HFF-Myc (cell line): ENCODE measurements at regions not wholly inside any gene's neighbourhood (a gene's known extent, or its start where the extent isn't known, plus 50 kb on each side); places are given as distances from the start of the nearest gene placed in this dataset.
A peak's percentile ranks its signal among the peaks of the same experiment; 100 is the strongest.

Experiments
- DNase-seq: peaks from one replicate; pipeline ENCODE4 v3.0.0-alpha.2; 2011; ENCODE audit warnings: low read depth; ENCODE audit errors: extremely low read depth
- H3K4me3 ChIP-seq: replicated peaks from 2 replicates; pipeline ENCODE4 v1.5.1; 2011; ENCODE audit warnings: low read depth, mild to moderate bottlenecking, control low read depth, low read length
- TF ChIP-seq, protein P1 (sequence below): IDR thresholded peaks from 2 replicates; pipeline ENCODE4 v1.5.1; 2012; ENCODE audit warnings: mild to moderate bottlenecking, low read depth, low read length, control low read depth; ENCODE audit errors: missing control alignments

DNA sequence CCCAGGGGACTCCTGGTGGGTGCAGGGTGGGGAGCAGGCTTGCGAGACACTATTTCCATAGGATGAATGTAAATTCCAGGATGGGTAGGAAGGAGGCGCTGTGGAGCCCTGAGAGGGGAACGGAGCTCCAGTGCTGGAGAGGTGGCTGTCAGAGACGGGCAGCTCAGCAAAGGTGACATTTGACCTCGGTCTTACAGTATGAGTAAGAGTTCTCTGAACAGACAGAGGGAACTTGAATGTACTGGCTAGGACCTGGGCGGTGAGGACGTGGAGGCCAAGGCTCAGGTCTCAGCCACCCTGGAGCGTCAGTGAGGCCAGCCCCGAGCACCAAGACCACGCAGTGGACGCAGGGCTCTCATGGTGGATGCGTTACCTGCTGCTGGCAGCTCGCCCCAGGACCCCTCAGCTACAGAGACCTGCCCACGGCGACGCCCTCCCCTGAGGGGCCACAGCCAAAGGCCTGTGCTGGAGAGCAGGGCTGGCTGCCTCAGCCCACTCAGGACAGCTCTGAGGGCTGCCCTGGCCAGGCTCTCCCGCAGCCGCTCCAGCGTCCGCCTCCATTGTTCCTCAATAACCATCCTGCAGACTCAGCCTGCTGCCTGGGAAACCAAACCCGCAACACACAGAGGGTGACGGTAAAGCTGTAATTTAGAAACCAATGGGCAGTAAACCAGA, 65.9 kb upstream of the TNRC6C start:
- no peak overlapping the region for H3K4me3 ChIP-seq
- DNase-seq, result no peak
- TF ChIP-seq, protein P1, sequence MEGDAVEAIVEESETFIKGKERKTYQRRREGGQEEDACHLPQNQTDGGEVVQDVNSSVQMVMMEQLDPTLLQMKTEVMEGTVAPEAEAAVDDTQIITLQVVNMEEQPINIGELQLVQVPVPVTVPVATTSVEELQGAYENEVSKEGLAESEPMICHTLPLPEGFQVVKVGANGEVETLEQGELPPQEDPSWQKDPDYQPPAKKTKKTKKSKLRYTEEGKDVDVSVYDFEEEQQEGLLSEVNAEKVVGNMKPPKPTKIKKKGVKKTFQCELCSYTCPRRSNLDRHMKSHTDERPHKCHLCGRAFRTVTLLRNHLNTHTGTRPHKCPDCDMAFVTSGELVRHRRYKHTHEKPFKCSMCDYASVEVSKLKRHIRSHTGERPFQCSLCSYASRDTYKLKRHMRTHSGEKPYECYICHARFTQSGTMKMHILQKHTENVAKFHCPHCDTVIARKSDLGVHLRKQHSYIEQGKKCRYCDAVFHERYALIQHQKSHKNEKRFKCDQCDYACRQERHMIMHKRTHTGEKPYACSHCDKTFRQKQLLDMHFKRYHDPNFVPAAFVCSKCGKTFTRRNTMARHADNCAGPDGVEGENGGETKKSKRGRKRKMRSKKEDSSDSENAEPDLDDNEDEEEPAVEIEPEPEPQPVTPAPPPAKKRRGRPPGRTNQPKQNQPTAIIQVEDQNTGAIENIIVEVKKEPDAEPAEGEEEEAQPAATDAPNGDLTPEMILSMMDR, result peak; percentile 42

DNA sequence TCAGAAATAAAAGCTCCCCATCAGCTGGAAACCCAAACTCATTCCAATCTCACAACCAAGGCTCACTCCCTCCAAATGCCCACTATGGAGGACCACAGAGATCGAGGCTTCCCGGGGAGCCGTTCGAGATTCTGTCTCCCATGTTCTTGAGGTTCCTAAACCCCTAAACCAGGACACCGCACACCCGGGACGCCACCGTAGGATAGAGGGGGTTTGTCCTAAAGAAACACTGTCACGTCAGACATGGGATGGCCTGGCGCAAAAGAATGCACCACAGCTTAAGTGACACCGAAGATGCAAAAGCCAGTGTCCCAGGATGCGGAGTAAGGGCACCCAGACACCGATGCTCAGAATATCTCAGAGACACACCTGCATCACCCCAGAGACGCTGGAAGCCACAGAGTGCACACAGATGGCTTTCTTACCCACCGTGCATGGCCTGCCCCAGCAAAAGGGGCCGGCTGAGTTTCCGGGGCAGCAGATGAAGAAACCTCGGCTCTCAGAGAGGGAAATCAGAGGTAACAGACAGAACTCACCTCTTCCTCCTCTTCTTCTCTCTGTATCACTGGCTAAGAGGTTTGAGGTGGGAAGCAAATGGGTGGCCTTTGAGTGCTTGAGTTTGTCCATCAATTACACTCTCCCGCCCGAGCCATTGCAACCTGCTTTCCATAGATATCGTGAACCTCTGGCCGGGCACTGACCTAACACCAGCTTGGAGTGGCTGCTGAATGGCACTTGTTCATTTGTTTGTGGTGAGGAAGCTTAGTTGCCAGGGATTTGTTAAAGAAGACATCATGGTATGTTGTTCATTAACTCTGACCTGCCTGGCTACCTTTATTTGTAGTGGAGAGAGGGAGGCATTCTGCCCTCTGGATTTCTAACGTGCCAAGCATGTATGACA, 65.1 kb upstream of the TNRC6C start:
- no peak overlapping the region for H3K4me3 ChIP-seq
- TF ChIP-seq, protein P1, result no peak
- DNase-seq, result no peak

DNA sequence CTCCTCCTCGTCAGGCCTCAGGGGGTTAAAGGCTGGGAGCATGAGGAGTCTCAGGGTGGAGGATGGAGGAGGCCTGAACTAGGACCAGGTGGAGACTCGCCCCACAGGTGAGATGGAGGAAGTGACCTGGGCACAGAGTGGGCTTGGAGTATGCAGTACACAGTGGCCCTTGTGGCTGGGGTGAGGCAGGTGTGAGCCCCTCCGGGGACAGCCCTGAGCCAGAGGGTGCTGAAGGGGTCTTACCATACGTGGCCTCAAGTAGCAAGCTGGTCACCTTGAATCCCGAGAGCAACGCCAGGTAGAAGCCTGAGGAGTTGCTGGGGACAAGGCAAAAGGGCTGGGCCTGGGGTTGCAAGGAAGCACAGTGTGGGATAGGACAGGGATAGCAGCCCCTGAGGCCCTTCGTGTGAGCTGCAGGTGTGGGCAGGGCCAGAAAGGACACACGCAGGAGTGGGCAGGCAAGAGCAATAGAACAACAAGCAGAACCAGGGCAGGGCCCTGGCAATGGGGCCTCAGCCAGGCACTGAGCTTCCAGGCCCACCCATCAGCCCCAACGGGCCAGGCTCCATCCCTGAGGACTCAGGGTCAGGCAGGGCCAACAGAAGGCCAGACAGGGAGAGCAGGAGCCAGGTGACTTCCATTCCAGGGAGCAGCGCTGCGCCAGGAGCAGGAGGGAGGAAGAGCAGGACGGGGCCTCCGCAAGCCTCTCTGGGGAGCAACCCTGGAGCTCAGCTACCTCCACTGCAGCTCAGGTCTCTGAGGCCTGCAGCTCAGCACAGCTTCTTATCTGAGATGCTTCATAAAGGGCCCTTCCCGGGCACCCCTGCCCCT, 64.2 kb upstream of the TNRC6C start:
- TF ChIP-seq, protein P1, result no peak

DNA sequence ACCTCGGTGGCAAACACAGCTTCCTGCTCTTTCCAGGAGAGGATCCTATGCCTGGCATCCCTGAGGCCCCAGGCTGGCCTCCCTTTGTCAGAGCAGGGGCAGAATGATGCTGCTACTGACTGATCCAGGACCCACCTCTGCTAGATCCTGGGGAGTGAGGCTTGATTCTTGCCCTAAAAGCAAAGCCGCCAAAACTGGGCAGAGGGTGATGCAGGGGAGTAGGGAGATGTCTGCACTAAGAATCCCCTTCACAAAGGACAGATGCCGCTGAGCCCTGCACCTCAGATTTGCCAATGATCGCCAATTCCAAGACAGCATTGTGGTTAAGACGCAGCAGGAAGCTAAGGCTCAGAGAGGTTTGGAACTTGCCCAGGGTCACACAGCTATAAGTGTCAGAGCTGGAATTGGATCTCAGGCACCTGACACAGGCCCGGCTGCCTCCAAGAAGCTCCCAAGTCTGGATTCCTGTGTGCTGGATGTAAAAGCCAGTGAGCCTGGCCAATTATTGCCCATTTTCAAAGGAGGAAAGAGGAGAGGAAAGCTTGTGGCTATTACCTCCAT, 60.7 kb upstream of the TNRC6C start:
- DNase-seq, result no peak
- no peak overlapping the region for H3K4me3 ChIP-seq
- TF ChIP-seq, protein P1, result no peak

More for the DNA sequence above, 64.2 kb upstream of the TNRC6C start:
- no peak overlapping the region for H3K4me3 ChIP-seq
- no peak for DNase-seq

DNA sequence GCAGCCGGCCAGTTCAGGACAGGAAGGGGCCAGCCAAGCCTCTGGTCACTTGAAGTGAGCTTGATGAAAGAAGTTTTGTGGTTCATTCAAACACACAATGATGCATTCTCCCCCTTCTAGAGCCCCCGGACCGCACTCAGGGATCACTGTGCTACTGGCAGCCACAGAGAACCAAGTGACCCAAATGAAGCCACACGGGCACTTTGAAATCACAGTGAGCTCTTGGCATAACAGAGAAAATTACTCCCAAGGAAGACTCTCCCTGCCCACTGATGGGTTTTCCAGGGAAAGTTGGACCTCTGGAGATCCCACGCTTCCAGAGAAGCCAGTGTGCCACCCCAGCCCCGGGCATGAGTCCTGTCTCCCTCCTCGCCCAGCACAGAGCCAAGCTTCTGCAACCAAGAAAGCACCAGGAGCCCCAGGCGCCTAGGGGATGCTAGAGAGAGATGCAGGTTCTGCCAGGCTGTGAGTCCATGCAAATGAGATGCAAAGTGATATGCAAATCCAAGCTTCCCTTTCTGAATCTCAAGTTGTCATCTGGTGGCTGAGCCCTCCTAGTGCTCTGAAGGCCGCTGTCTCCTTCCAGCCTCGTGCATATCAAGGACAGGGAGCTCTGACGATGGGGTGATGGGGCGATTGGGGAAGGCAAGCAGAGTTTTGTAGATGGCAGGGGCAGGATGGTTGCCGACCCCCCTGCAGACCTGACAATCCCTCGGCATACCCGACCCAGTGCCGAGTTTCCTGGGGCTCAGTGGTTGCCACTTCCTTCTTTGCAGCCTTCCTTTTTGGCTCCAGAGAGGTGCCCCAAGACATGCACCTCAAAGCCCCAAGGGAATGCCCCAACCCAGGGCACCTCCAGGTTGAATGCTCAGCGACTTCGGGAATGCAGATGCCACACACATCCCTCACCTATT, 59.7 kb upstream of the TNRC6C start:
- DNase-seq, result no peak

More for the DNA sequence above, 59.7 kb upstream of the TNRC6C start:
- TF ChIP-seq, protein P1, result no peak
- H3K4me3 ChIP-seq, result no peak overlapping the region
